Mammary epithelial cell (primary cell): ENCODE measurements at regions not wholly inside any gene's neighbourhood (a gene's known extent, or its start where the extent isn't known, plus 50 kb on each side); places are given as distances from the start of the nearest gene placed in this dataset.

Experiments used
- CTCF ChIP-seq, 2 donors: IDR thresholded peaks in 1 of 2; conservative IDR thresholded peaks in 1 of 2; 2 replicates each; pipeline ENCODE4 v1.5.1; 2011 to 2012; ENCODE audit warnings: inconsistent platforms in 2 of 2, low read length in 2 of 2, mild to moderate bottlenecking in 2 of 2, control low read depth in 1 of 2, low read depth in 1 of 2; ENCODE audit not compliant: insufficient read depth in 1 of 2; ENCODE audit errors: extremely low read depth in 1 of 2
- EZH2 ChIP-seq: IDR thresholded peaks from 2 replicates; pipeline ENCODE4 v1.6.1; 2012; ENCODE audit warnings: low read length, inconsistent platforms, borderline replicate concordance

GRCh38 chr12:38253778-38254177 lies 62.8 kb upstream of the ALG10B start:
- TF ChIP-seq CTCF (conservative IDR thresholded peaks at IDR 0.05 in 1 of 2, IDR thresholded peaks at IDR 0.05 in 1 of 2; ENCODE audit: extremely low read depth in 1 of 2, insufficient read depth in 1 of 2, low read depth in 1 of 2, low read length in 2 of 2) (no peak), EZH2 (no peak)
